Stimulated activated naive CD8-positive, alpha-beta T cell treated with anti-CD3 and anti-CD28 coated beads, Interleukin-15, Interleukin-2, amounts not matched to agents 100 ng/mL and 50 ng/mL, for 24 hours (primary cell): ENCODE measurements at regions not wholly inside any gene's neighbourhood (a gene's known extent, or its start where the extent isn't known, plus 50 kb on each side); places are given as distances from the start of the nearest gene placed in this dataset.
A peak's percentile ranks its signal among the peaks of the same experiment; 100 is the strongest.

ENCODE experiments used
- H3K27ac Mint-ChIP-seq: one replicate; pipeline ENCODE4 v1.8.0; 2021; ENCODE audit warnings: mild to moderate bottlenecking, mixed read lengths
- H3K27me3 Mint-ChIP-seq: one replicate; pipeline ENCODE4 v1.8.0; 2021; ENCODE audit warnings: mixed read lengths
- H3K36me3 Mint-ChIP-seq: one replicate; pipeline ENCODE4 v1.8.0; 2021; ENCODE audit warnings: low read depth, mixed read lengths
- H3K4me1 Mint-ChIP-seq: one replicate; pipeline ENCODE4 v1.8.0; 2021; ENCODE audit warnings: low read depth, mixed read lengths
- H3K4me3 Mint-ChIP-seq: one replicate; pipeline ENCODE4 v1.8.0; 2021; ENCODE audit warnings: mild to moderate bottlenecking, mixed read lengths
- H3K9me3 Mint-ChIP-seq: one replicate; pipeline ENCODE4 v1.8.0; 2021; ENCODE audit warnings: mixed read lengths

- H3K4me1 Mint-ChIP-seq: peaks cover 24% of the 10 kb centered on the region
- H3K27me3 Mint-ChIP-seq: no peaks in the 10 kb centered on the region
- peak overlapping the region; percentile 61 for H3K27ac Mint-ChIP-seq
- H3K9me3 Mint-ChIP-seq: peaks cover 4% of the 10 kb centered on the region
- peak overlapping the region; percentile 34 for H3K4me3 Mint-ChIP-seq
- no peaks in the 10 kb centered on the region for H3K36me3 Mint-ChIP-seq
Measured at GRCh38 chr3:153319705-153320554, 157.9 kb downstream of the RAP2B start.

GRCh38 chr3:153320585-153321128, 158.6 kb downstream of the RAP2B start:
- no peaks in the 10 kb centered on the region for H3K27me3 Mint-ChIP-seq
- H3K9me3 Mint-ChIP-seq: peaks cover 4% of the 10 kb centered on the region
- H3K27ac Mint-ChIP-seq: peak overlapping the region; percentile 61
- H3K36me3 Mint-ChIP-seq: no peaks in the 10 kb centered on the region
- peaks cover 24% of the 10 kb centered on the region for H3K4me1 Mint-ChIP-seq
- peak overlapping the region; percentile 34 for H3K4me3 Mint-ChIP-seq

- Mint-ChIP-seq H3K4me3 (no peak overlapping the region), H3K27me3 (no peaks in the 10 kb centered on the region), H3K4me1 (no peaks in the 10 kb centered on the region), H3K27ac (no peak overlapping the region), H3K36me3 (no peaks in the 10 kb centered on the region), H3K9me3 (peaks cover 3% of the 10 kb centered on the region)
Measured at GRCh38 chr3:153328690-153329089, 166.7 kb downstream of the RAP2B start.

GRCh38 chr3:153330901-153331300, 168.9 kb downstream of the RAP2B start:
- no peak overlapping the region for H3K27ac Mint-ChIP-seq
- no peaks in the 10 kb centered on the region for H3K4me1 Mint-ChIP-seq
- no peaks in the 10 kb centered on the region for H3K27me3 Mint-ChIP-seq
- H3K9me3 Mint-ChIP-seq: peaks cover 3% of the 10 kb centered on the region
- no peak overlapping the region for H3K4me3 Mint-ChIP-seq
- no peaks in the 10 kb centered on the region for H3K36me3 Mint-ChIP-seq

GRCh38 chr3:153331676-153332075, 169.7 kb downstream of the RAP2B start:
- no peaks in the 10 kb centered on the region for H3K4me1 Mint-ChIP-seq
- no peak overlapping the region for H3K4me3 Mint-ChIP-seq
- no peak overlapping the region for H3K27ac Mint-ChIP-seq
- H3K36me3 Mint-ChIP-seq: no peaks in the 10 kb centered on the region
- no peaks in the 10 kb centered on the region for H3K9me3 Mint-ChIP-seq
- no peaks in the 10 kb centered on the region for H3K27me3 Mint-ChIP-seq

- Mint-ChIP-seq H3K4me3 (no peak overlapping the region), H3K27me3 (no peaks in the 10 kb centered on the region), H3K4me1 (peaks cover 8% of the 10 kb centered on the region)
Measured at GRCh38 chr3:153334558-153334957, 172.5 kb downstream of the RAP2B start.

GRCh38 chr3:153337369-153337768, 175.3 kb downstream of the RAP2B start:
- no peak overlapping the region for H3K27ac Mint-ChIP-seq
- H3K4me1 Mint-ChIP-seq: peaks cover 8% of the 10 kb centered on the region
- no peaks in the 10 kb centered on the region for H3K36me3 Mint-ChIP-seq
- H3K4me3 Mint-ChIP-seq: no peak overlapping the region
- peaks cover 5% of the 10 kb centered on the region for H3K9me3 Mint-ChIP-seq
- no peaks in the 10 kb centered on the region for H3K27me3 Mint-ChIP-seq

More at GRCh38 chr3:153334558-153334957, 172.5 kb downstream of the RAP2B start:
- Mint-ChIP-seq H3K27ac (no peak overlapping the region), H3K36me3 (no peaks in the 10 kb centered on the region), H3K9me3 (no peaks in the 10 kb centered on the region)

GRCh38 chr3:153338487-153338886, 176.5 kb downstream of the RAP2B start:
- H3K36me3 Mint-ChIP-seq: no peaks in the 10 kb centered on the region
- H3K27me3 Mint-ChIP-seq: no peaks in the 10 kb centered on the region
- H3K9me3 Mint-ChIP-seq: peaks cover 5% of the 10 kb centered on the region
- H3K4me3 Mint-ChIP-seq: no peak overlapping the region
- peaks cover 8% of the 10 kb centered on the region for H3K4me1 Mint-ChIP-seq
- H3K27ac Mint-ChIP-seq: no peak overlapping the region

GRCh38 chr3:153339065-153339464, 177.0 kb downstream of the RAP2B start:
- H3K4me1 Mint-ChIP-seq: peaks cover 8% of the 10 kb centered on the region
- H3K27ac Mint-ChIP-seq: no peak overlapping the region
- no peaks in the 10 kb centered on the region for H3K36me3 Mint-ChIP-seq
- no peak overlapping the region for H3K4me3 Mint-ChIP-seq
- peaks cover 5% of the 10 kb centered on the region for H3K9me3 Mint-ChIP-seq
- no peaks in the 10 kb centered on the region for H3K27me3 Mint-ChIP-seq

- Mint-ChIP-seq H3K36me3 (no peaks in the 10 kb centered on the region), H3K27me3 (no peaks in the 10 kb centered on the region), H3K4me1 (no peaks in the 10 kb centered on the region), H3K9me3 (peaks cover 14% of the 10 kb centered on the region), H3K27ac (no peak overlapping the region), H3K4me3 (no peak overlapping the region)
Measured at GRCh38 chr3:153343988-153344782, 182.2 kb downstream of the RAP2B start.

GRCh38 chr3:153348457-153349107, 186.6 kb downstream of the RAP2B start:
- Mint-ChIP-seq H3K4me1 (no peaks in the 10 kb centered on the region), H3K4me3 (no peak overlapping the region), H3K9me3 (peaks cover 10% of the 10 kb centered on the region), H3K36me3 (no peaks in the 10 kb centered on the region), H3K27me3 (no peaks in the 10 kb centered on the region), H3K27ac (no peak overlapping the region)

- H3K27ac Mint-ChIP-seq: no peak overlapping the region
- H3K9me3 Mint-ChIP-seq: peaks cover 10% of the 10 kb centered on the region
- no peaks in the 10 kb centered on the region for H3K4me1 Mint-ChIP-seq
- H3K27me3 Mint-ChIP-seq: no peaks in the 10 kb centered on the region
- H3K4me3 Mint-ChIP-seq: no peak overlapping the region
- H3K36me3 Mint-ChIP-seq: no peaks in the 10 kb centered on the region
Measured at GRCh38 chr3:153349108-153349499, 187.1 kb downstream of the RAP2B start.

- Mint-ChIP-seq H3K4me1 (no peaks in the 10 kb centered on the region), H3K36me3 (no peaks in the 10 kb centered on the region), H3K27ac (no peak overlapping the region), H3K4me3 (no peak overlapping the region), H3K9me3 (peaks cover 7% of the 10 kb centered on the region), H3K27me3 (no peaks in the 10 kb centered on the region)
Measured at GRCh38 chr3:153350420-153350819, 188.4 kb downstream of the RAP2B start.

- H3K4me3 Mint-ChIP-seq: no peak overlapping the region
- no peaks in the 10 kb centered on the region for H3K27me3 Mint-ChIP-seq
- H3K36me3 Mint-ChIP-seq: no peaks in the 10 kb centered on the region
- no peaks in the 10 kb centered on the region for H3K4me1 Mint-ChIP-seq
- no peaks in the 10 kb centered on the region for H3K9me3 Mint-ChIP-seq
- no peak overlapping the region for H3K27ac Mint-ChIP-seq
Measured at GRCh38 chr3:153354641-153355040, 192.6 kb downstream of the RAP2B start.

GRCh38 chr3:153355559-153355958, 193.5 kb downstream of the RAP2B start:
- Mint-ChIP-seq H3K27me3 (no peaks in the 10 kb centered on the region), H3K4me1 (no peaks in the 10 kb centered on the region), H3K36me3 (no peaks in the 10 kb centered on the region), H3K9me3 (no peaks in the 10 kb centered on the region), H3K27ac (no peak overlapping the region), H3K4me3 (no peak overlapping the region)
